PC-3 (cell line): ENCODE measurements at regions not wholly inside any gene's neighbourhood (a gene's known extent, or its start where the extent isn't known, plus 50 kb on each side); places are given as distances from the start of the nearest gene placed in this dataset.

Experiments used
- ATAC-seq: fragments of 200-7000 bp; cut with Tn5 transposase; 2 replicates; pipeline ENCODE4 v1.9.1; 2020; ENCODE audit warnings: mild to moderate bottlenecking, moderate library complexity
- BruUV-seq: library from RNA; stranded (reverse); fragments of 400-500 nt; replicated peaks from 2 replicates; lab custom pipeline; 2021; lab: Mats Ljungman, UMichigan
- CTCF ChIA-PET: fragments of 300-600 bp; sonication (Branson Sonifier 250); formaldehyde crosslinking; loops from one replicate; lab custom pipeline; 2022; ENCODE audit warnings: antibody characterized with exemption; lab: Charles Lee
- POLR2A ChIA-PET: fragments of 300-600 bp; sonication (Branson Sonifier 250); formaldehyde crosslinking; loops from one replicate; lab custom pipeline; 2022; ENCODE audit warnings: antibody characterized with exemption; ENCODE audit not compliant: unreplicated experiment; lab: Charles Lee
- DNase-seq: peaks from one replicate; pipeline ENCODE4 v3.0.0-alpha.2; 2015
- H2AFZ ChIP-seq: fragments of 300-600 bp; sonication (generic); 2 replicates; pipeline ENCODE4 v1.6.0; 2016; ENCODE audit warnings: antibody characterized with exemption, low read length
- H3F3A ChIP-seq: fragments of 300-600 bp; sonication (generic); one replicate; pipeline ENCODE4 v1.6.0; 2017; ENCODE audit warnings: antibody characterized with exemption, low read length, control low read depth, mild to moderate bottlenecking; ENCODE audit not compliant: unreplicated experiment
- H3K27ac ChIP-seq: fragments of 300-600 bp; sonication (generic); 2 replicates; pipeline ENCODE4 v1.5.1; 2016; ENCODE audit warnings: mild to moderate bottlenecking, low read length
- H3K27me3 ChIP-seq: fragments of 300-600 bp; sonication (generic); 2 replicates; pipeline ENCODE4 v1.6.1; 2016; ENCODE audit warnings: low read length, mixed read lengths
- H3K36me3 ChIP-seq: fragments of 300-600 bp; sonication (generic); 2 replicates; pipeline ENCODE4 v1.6.1; 2016; ENCODE audit warnings: low read depth, mixed run types, low read length, mixed read lengths
- H3K4me1 ChIP-seq: fragments of 300-600 bp; sonication (generic); 2 replicates; pipeline ENCODE4 v1.5.1; 2016; ENCODE audit warnings: low read length; ENCODE audit not compliant: insufficient read depth
- H3K4me2 ChIP-seq: fragments of 300-600 bp; sonication (generic); 2 replicates; pipeline ENCODE4 v1.6.0; 2016; ENCODE audit warnings: low read length
- H3K4me3 ChIP-seq: fragments of 300-600 bp; sonication (generic); 2 replicates; pipeline ENCODE4 v1.5.1; 2016; ENCODE audit warnings: mild to moderate bottlenecking, low read length, mixed read lengths
- H3K79me2 ChIP-seq: fragments of 300-600 bp; sonication (generic); 2 replicates; pipeline ENCODE4 v1.6.1; 2017; ENCODE audit warnings: low read length, mixed read lengths
- H3K9ac ChIP-seq: fragments of 300-600 bp; sonication (generic); 2 replicates; pipeline ENCODE4 v1.6.0; 2016; ENCODE audit warnings: mild to moderate bottlenecking, low read length
- H3K9me2 ChIP-seq: fragments of 300-600 bp; sonication (generic); replicated peaks from 2 replicates; pipeline ENCODE4 v1.6.1; 2016; ENCODE audit warnings: mixed run types, low read length, mixed read lengths
- H3K9me3 ChIP-seq: fragments of 300-600 bp; sonication (generic); 2 replicates; pipeline ENCODE4 v1.6.1; 2016; ENCODE audit warnings: low read length, mixed read lengths
- H4K20me1 ChIP-seq: fragments of 300-600 bp; sonication (generic); 2 replicates; pipeline ENCODE4 v1.6.1; 2016; ENCODE audit warnings: low read length, mixed read lengths
- EZH2 ChIP-seq: fragments of 300-600 bp; sonication (generic); IDR thresholded peaks from one replicate; pipeline ENCODE4 v1.6.1; 2017; ENCODE audit warnings: antibody characterized with exemption, mild to moderate bottlenecking, low read length; ENCODE audit not compliant: unreplicated experiment
- EZH2phosphoT487 ChIP-seq: fragments of 300-600 bp; sonication (generic); IDR thresholded peaks from 2 replicates; pipeline ENCODE4 v1.6.1; 2018; ENCODE audit warnings: mild to moderate bottlenecking, antibody characterized with exemption, low read length, borderline replicate concordance
- intact Hi-C: fragments of 100-400 bp; cut with micrococcal nuclease; formaldehyde crosslinking; loops from 2 replicates; pipeline ENCODE4 v1.9.0; 2023
- TF ChIP-seq, protein P1 (sequence below): fragments of 300-600 bp; sonication (generic); conservative IDR thresholded peaks from 2 replicates; pipeline ENCODE4 v1.5.1; 2017; ENCODE audit warnings: antibody characterized with exemption, low read depth, mild to moderate bottlenecking, low read length

GRCh38 chr9:89746385-89747116 is 141.7 kb downstream of the GADD45G start:
- Histone ChIP-seq H3K79me2 (no peaks in the 10 kb centered on the region), H3K4me1 (no peaks in the 10 kb centered on the region), H3K9ac (no peak overlapping the region), H3K9me3 (no peaks in the 10 kb centered on the region), H3K4me2 (no peak overlapping the region), H3F3A (no peaks in the 10 kb centered on the region), H2AFZ (no peak overlapping the region), H3K4me3 (no peak overlapping the region), H3K27ac (no peak overlapping the region), H3K9me2 (no peaks in the 10 kb centered on the region), H4K20me1 (no peaks in the 10 kb centered on the region), H3K27me3 (no peaks in the 10 kb centered on the region), H3K36me3 (no peaks in the 10 kb centered on the region)
- DNase-seq, result no peak
- CTCF ChIA-PET, result no interaction called here
- no peak for TF ChIP-seq EZH2phosphoT487
- TF ChIP-seq, protein P1, sequence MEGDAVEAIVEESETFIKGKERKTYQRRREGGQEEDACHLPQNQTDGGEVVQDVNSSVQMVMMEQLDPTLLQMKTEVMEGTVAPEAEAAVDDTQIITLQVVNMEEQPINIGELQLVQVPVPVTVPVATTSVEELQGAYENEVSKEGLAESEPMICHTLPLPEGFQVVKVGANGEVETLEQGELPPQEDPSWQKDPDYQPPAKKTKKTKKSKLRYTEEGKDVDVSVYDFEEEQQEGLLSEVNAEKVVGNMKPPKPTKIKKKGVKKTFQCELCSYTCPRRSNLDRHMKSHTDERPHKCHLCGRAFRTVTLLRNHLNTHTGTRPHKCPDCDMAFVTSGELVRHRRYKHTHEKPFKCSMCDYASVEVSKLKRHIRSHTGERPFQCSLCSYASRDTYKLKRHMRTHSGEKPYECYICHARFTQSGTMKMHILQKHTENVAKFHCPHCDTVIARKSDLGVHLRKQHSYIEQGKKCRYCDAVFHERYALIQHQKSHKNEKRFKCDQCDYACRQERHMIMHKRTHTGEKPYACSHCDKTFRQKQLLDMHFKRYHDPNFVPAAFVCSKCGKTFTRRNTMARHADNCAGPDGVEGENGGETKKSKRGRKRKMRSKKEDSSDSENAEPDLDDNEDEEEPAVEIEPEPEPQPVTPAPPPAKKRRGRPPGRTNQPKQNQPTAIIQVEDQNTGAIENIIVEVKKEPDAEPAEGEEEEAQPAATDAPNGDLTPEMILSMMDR, result no peak
- intact Hi-C loops, result no loop called here
- no peak for ATAC-seq
- POLR2A ChIA-PET, result no interaction called here
- no TSS peak for BruUV-seq

DNA sequence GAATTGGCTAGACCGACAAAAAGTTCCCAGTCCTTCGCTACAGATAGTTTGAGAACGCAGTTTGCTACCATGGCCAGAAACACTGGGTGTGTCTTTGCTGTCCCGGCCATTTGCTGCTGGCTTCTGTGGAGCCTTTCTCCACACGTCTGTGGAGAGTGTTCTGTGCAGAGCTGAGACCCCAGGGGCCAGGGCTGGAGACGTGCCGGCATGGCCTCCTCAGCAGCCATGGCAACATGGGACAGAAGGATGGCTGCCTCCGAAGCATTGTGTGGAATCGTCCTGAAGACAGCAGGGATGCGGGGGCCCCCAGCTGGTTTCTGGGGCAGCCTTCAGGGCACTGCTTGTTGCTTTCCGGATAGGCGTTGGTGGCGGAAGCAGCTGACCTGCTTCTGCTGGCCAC is 142.8 kb downstream of the GADD45G start:
- no peaks in the 10 kb centered on the region for H3K79me2 ChIP-seq
- POLR2A ChIA-PET, result no interaction called here
- intact Hi-C loops, result no loop called here
- no peaks in the 10 kb centered on the region for H3K9me3 ChIP-seq
- no peaks in the 10 kb centered on the region for H3K9me2 ChIP-seq
- H3K4me1 ChIP-seq, result no peaks in the 10 kb centered on the region
- no peaks in the 10 kb centered on the region for H3K27me3 ChIP-seq
- H3F3A ChIP-seq, result no peaks in the 10 kb centered on the region
- TF ChIP-seq, protein P1, result no peak
- TF ChIP-seq EZH2, result no peak
- TF ChIP-seq EZH2phosphoT487, result no peak
- no TSS peak for BruUV-seq
- no peaks in the 10 kb centered on the region for H3K36me3 ChIP-seq
- no peak overlapping the region for H3K27ac ChIP-seq
- ATAC-seq, result no peak
- DNase-seq, result no peak
- no peaks in the 10 kb centered on the region for H4K20me1 ChIP-seq
- H3K4me2 ChIP-seq, result no peak overlapping the region
- CTCF ChIA-PET, result no interaction called here
- H3K4me3 ChIP-seq, result no peak overlapping the region
- H3K9ac ChIP-seq, result no peak overlapping the region
- no peak overlapping the region for H2AFZ ChIP-seq

DNA sequence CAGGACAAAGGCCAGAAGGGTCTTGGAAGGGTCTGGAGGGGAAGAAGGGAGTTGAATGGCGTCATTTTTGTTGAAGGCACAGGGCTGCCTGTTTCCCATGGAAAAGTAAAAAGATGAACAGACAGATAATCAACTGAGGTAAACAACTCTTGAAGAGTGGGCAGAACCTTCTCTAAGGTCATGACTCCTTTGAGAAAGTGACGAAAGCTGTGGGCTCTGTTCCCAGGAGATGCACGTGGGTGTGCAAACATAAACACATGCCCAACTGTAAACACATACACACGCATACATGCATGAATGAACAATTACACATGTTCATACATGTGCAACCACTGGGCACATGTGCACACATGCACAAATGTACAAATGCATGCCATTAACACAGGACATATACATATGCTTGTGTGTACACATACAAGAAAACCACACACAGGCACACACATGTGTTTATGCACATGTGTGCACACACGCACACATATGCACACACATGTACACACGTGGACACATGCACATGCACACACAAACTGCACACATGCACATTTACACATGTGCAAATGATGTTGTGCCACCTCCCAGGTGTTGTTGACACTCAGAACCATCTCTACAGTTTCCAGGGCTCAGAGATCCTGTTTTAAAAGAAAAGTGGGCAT is 143.3 kb downstream of the GADD45G start:
- Histone ChIP-seq H3K36me3 (no peaks in the 10 kb centered on the region), H3K27ac (no peak overlapping the region), H3K4me2 (no peak overlapping the region), H3K9me2 (no peaks in the 10 kb centered on the region), H2AFZ (no peak overlapping the region), H3K9me3 (no peaks in the 10 kb centered on the region), H3K4me1 (no peaks in the 10 kb centered on the region), H3K79me2 (no peaks in the 10 kb centered on the region), H4K20me1 (no peaks in the 10 kb centered on the region), H3F3A (no peaks in the 10 kb centered on the region), H3K27me3 (no peaks in the 10 kb centered on the region), H3K9ac (no peak overlapping the region), H3K4me3 (no peak overlapping the region)
- no TSS peak for BruUV-seq
- ATAC-seq, result no peak
- intact Hi-C loops, result no loop called here
- no peak for TF ChIP-seq EZH2
- ChIA-PET POLR2A (no interaction called here), CTCF (no interaction called here)
- DNase-seq, result no peak
